ENCODE measurements at regions not wholly inside any gene's neighbourhood (a gene's known extent, or its start where the extent isn't known, plus 50 kb on each side); places are given as distances from the start of the nearest gene placed in this dataset.

GRCh38 chr5:8156706-8157105 lies 287.8 kb downstream of the MTRR start:
- Histone ChIP-seq H3K9ac (ENCODE audit: control insufficient read depth, extremely low read depth, insufficient read depth, low read length) (no peak overlapping the region), H3K27ac (ENCODE audit: control insufficient read depth, insufficient read depth, low read length) (no peak overlapping the region), H2AFZ (ENCODE audit: control insufficient read depth, low read length) (no peak overlapping the region), H3K36me3 (ENCODE audit: control insufficient read depth in 2 of 2, extremely low read depth in 1 of 2, insufficient read depth in 2 of 2, low read length in 2 of 2) (no peaks in the 10 kb centered on the region), H3K27me3 (ENCODE audit: control insufficient read depth, extremely low read depth, insufficient read depth, low read length) (no peaks in the 10 kb centered on the region), H4K20me1 (ENCODE audit: control insufficient read depth, extremely low read depth, insufficient read depth, low read length) (no peaks in the 10 kb centered on the region), H3K4me1 (ENCODE audit: control insufficient read depth, extremely low read depth, insufficient read depth, low read length) (no peaks in the 10 kb centered on the region), H3K4me2 (ENCODE audit: control insufficient read depth, extremely low read depth, insufficient read depth, low read depth, low read length) (no peak overlapping the region), H3K9me1 (ENCODE audit: control insufficient read depth, extremely low read depth, insufficient read depth, low read length) (no peaks in the 10 kb centered on the region), H3K79me2 (ENCODE audit: control insufficient read depth, insufficient read depth, low read length) (no peaks in the 10 kb centered on the region), H3K4me3 (ENCODE audit: control insufficient read depth in 2 of 3, extremely low read depth in 1 of 3, insufficient read depth in 2 of 3, low read depth in 1 of 3, low read length in 3 of 3) (no peak overlapping the region), H3K9me3 (ENCODE audit: control insufficient read depth, low read depth, low read length) (peaks cover 1% of the 10 kb centered on the region)
- dilution Hi-C loops (cut with MboI; ENCODE audit: extremely low pct_ligation_motif_present, low sequenced_read_pairs): no loop called here
- no peak for FAIRE-seq
- DNase-seq (ENCODE audit: low read depth, low spot score): no peak
- no peak for TF ChIP-seq EZH2 (IDR thresholded peaks at IDR 0.05; ENCODE audit: low read length)
- TF ChIP-seq, protein P1, sequence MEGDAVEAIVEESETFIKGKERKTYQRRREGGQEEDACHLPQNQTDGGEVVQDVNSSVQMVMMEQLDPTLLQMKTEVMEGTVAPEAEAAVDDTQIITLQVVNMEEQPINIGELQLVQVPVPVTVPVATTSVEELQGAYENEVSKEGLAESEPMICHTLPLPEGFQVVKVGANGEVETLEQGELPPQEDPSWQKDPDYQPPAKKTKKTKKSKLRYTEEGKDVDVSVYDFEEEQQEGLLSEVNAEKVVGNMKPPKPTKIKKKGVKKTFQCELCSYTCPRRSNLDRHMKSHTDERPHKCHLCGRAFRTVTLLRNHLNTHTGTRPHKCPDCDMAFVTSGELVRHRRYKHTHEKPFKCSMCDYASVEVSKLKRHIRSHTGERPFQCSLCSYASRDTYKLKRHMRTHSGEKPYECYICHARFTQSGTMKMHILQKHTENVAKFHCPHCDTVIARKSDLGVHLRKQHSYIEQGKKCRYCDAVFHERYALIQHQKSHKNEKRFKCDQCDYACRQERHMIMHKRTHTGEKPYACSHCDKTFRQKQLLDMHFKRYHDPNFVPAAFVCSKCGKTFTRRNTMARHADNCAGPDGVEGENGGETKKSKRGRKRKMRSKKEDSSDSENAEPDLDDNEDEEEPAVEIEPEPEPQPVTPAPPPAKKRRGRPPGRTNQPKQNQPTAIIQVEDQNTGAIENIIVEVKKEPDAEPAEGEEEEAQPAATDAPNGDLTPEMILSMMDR (optimal IDR thresholded peaks at IDR 0.05 in 1 of 3, IDR thresholded peaks at IDR 0.05 in 1 of 3, conservative IDR thresholded peaks at IDR 0.05 in 1 of 3; ENCODE audit: extremely low read depth in 1 of 3, insufficient read depth in 2 of 3, low read length in 3 of 3): no peak

DNA sequence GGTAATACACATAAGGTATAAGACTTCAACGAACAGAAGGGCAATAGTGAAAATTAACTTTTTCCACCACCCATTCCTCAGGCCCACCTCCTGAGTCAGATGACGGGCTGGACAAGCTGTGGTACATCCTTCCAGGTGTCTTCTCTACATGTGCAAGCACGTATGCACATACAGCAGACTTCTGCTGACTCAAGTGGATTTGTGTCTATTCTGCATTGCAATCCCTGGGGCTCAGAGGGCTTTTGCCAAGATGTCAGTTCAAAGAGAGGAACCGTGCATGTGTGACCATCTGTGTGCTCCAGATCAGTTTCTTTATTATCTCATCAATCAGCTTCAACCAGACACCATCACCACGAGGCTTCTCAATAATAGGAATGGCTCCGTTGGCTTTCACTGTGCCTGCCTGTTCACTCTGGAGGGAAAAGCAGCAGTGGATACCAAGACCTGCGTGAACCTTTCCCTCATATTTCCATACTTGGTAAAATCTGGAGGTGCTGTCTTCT lies 288.4 kb downstream of the MTRR start:
- Histone ChIP-seq H3K27me3 (ENCODE audit: control insufficient read depth, extremely low read depth, insufficient read depth, low read length) (no peaks in the 10 kb centered on the region), H2AFZ (ENCODE audit: control insufficient read depth, low read length) (no peak overlapping the region), H3K36me3 (ENCODE audit: control insufficient read depth in 2 of 2, extremely low read depth in 1 of 2, insufficient read depth in 2 of 2, low read length in 2 of 2) (no peaks in the 10 kb centered on the region), H3K4me3 (ENCODE audit: control insufficient read depth in 2 of 3, extremely low read depth in 1 of 3, insufficient read depth in 2 of 3, low read depth in 1 of 3, low read length in 3 of 3) (no peak overlapping the region), H3K4me1 (ENCODE audit: control insufficient read depth, extremely low read depth, insufficient read depth, low read length) (no peaks in the 10 kb centered on the region), H3K9ac (ENCODE audit: control insufficient read depth, extremely low read depth, insufficient read depth, low read length) (no peak overlapping the region), H3K79me2 (ENCODE audit: control insufficient read depth, insufficient read depth, low read length) (no peaks in the 10 kb centered on the region), H4K20me1 (ENCODE audit: control insufficient read depth, extremely low read depth, insufficient read depth, low read length) (no peaks in the 10 kb centered on the region), H3K27ac (ENCODE audit: control insufficient read depth, insufficient read depth, low read length) (no peak overlapping the region), H3K9me3 (ENCODE audit: control insufficient read depth, low read depth, low read length) (peaks cover 1% of the 10 kb centered on the region), H3K9me1 (ENCODE audit: control insufficient read depth, extremely low read depth, insufficient read depth, low read length) (no peaks in the 10 kb centered on the region), H3K4me2 (ENCODE audit: control insufficient read depth, extremely low read depth, insufficient read depth, low read depth, low read length) (no peak overlapping the region)
- DNase-seq (ENCODE audit: low read depth, low spot score) (no peak), FAIRE-seq (no peak)
- dilution Hi-C loops (cut with MboI; ENCODE audit: extremely low pct_ligation_motif_present, low sequenced_read_pairs): no loop called here
- no peak for TF ChIP-seq EZH2 (IDR thresholded peaks at IDR 0.05; ENCODE audit: low read length)
- TF ChIP-seq, protein P1 (optimal IDR thresholded peaks at IDR 0.05 in 1 of 3, IDR thresholded peaks at IDR 0.05 in 1 of 3, conservative IDR thresholded peaks at IDR 0.05 in 1 of 3; ENCODE audit: extremely low read depth in 1 of 3, insufficient read depth in 2 of 3, low read length in 3 of 3): no peak

Measured in keratinocyte (primary cell).